ENCODE measurements at regions not wholly inside any gene's neighbourhood (a gene's known extent, or its start where the extent isn't known, plus 50 kb on each side); places are given as distances from the start of the nearest gene placed in this dataset.
"Not testable (repeated sequence)": the region's sequence is repeated elsewhere in the genome, so short reads cannot be mapped to it uniquely, and the experiment has no call there.

DNA sequence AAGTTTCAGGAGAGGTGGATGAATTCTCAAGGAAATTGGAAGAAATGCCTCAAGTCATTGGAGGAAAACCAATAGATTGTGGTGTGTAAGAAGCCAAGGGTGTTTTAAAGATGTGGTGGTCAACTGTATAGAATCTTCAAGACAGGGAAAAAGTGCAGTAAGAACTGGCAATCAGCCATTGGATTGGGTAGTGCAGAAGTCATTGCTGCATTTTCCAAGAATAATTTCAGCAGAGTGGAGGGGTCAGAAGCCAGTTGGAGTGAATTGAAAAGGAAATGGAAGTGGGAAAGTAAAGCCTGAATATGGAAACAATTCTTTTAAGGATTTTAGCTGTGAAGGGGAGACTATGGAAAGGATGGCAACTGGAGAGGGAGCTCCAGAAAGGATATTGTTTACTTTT is 128.2 kb upstream of the TMEM170B start:
- POLR2A ChIA-PET = interaction anchor here (1.4 kb wide), 1 partner anchor 10 kb away, joined by 3 read pairs; no protein-coding TSS in a partner anchor
- no peak overlapping the region for H3K4me3 Mint-ChIP-seq
- no peak for DNase-seq
- H3K4me1 Mint-ChIP-seq (ENCODE audit: low read depth) = peaks cover 36% of the 10 kb centered on the region
- ATAC-seq = no peak
- H3K27me3 Mint-ChIP-seq = peaks cover 2% of the 10 kb centered on the region
- no peaks in the 10 kb centered on the region for H3K36me3 Mint-ChIP-seq (ENCODE audit: low read depth)
- H3K9me3 Mint-ChIP-seq = no peaks in the 10 kb centered on the region
- intact Hi-C loops (cut with micrococcal nuclease) = no loop called here
- no peak overlapping the region for H3K27ac Mint-ChIP-seq
- CTCF ChIA-PET = no interaction called here
- TF ChIP-seq, protein P1, sequence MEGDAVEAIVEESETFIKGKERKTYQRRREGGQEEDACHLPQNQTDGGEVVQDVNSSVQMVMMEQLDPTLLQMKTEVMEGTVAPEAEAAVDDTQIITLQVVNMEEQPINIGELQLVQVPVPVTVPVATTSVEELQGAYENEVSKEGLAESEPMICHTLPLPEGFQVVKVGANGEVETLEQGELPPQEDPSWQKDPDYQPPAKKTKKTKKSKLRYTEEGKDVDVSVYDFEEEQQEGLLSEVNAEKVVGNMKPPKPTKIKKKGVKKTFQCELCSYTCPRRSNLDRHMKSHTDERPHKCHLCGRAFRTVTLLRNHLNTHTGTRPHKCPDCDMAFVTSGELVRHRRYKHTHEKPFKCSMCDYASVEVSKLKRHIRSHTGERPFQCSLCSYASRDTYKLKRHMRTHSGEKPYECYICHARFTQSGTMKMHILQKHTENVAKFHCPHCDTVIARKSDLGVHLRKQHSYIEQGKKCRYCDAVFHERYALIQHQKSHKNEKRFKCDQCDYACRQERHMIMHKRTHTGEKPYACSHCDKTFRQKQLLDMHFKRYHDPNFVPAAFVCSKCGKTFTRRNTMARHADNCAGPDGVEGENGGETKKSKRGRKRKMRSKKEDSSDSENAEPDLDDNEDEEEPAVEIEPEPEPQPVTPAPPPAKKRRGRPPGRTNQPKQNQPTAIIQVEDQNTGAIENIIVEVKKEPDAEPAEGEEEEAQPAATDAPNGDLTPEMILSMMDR (IDR thresholded peaks at IDR 0.05) = no peak

DNA sequence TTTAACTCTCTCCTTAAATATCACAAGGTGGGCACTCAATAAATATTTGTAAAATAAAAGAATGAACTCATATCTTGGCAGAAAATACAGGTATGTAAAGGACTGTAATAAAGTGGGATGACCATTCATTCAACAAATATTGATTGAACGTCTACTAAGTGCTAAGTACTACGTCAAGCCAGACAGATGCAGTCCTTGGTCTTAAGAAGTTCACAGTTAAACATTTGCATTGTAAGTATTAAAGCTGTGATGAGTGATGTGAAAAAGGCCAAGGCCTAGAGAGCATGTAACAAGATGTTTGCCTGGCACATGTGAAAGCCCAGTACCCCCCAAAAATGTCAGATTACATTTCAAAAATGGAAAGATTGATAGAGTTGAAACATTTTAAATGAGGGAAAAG is 130.1 kb upstream of the TMEM170B start:
- Mint-ChIP-seq H3K4me1 (ENCODE audit: low read depth) (peaks cover 23% of the 10 kb centered on the region), H3K27me3 (peaks cover 2% of the 10 kb centered on the region), H3K4me3 (no peak overlapping the region), H3K27ac (no peak overlapping the region), H3K9me3 (no peaks in the 10 kb centered on the region), H3K36me3 (ENCODE audit: low read depth) (no peaks in the 10 kb centered on the region)
- DNase-seq = no peak
- ChIA-PET POLR2A (no interaction called here), CTCF (interaction anchor here (0.6 to 1.7 kb wide), 3 partner anchors 25 to 236 kb away, joined by 3 read pairs; no protein-coding TSS in a partner anchor)
- TF ChIP-seq, protein P1 (IDR thresholded peaks at IDR 0.05) = no peak
- intact Hi-C loops (cut with micrococcal nuclease) = no loop called here
- no peak for ATAC-seq

- POLR2A ChIA-PET = no interaction called here
Observed at GRCh38 chr6:11404838-11405237, 132.7 kb upstream of the TMEM170B start.

GRCh38 chr6:11404081-11404480 is 133.5 kb upstream of the TMEM170B start:
- Mint-ChIP-seq H3K9me3 (no peaks in the 10 kb centered on the region), H3K27me3 (peaks cover 2% of the 10 kb centered on the region), H3K36me3 (ENCODE audit: low read depth) (no peaks in the 10 kb centered on the region), H3K27ac (no peak overlapping the region), H3K4me1 (ENCODE audit: low read depth) (peaks cover 3% of the 10 kb centered on the region), H3K4me3 (no peak overlapping the region)
- ChIA-PET CTCF (interaction anchor here (1.1 to 2.3 kb wide), 3 partner anchors 12 to 92 kb away, joined by 3 to 8 read pairs (median 3); no protein-coding TSS in a partner anchor), POLR2A (no interaction called here)
- intact Hi-C loops (cut with micrococcal nuclease) = no loop called here
- no peak for ATAC-seq
- TF ChIP-seq, protein P1 (IDR thresholded peaks at IDR 0.05) = no peak
- no peak for DNase-seq

More at GRCh38 chr6:11404838-11405237, 132.7 kb upstream of the TMEM170B start:
- peaks cover 2% of the 10 kb centered on the region for H3K27me3 Mint-ChIP-seq
- H3K27ac Mint-ChIP-seq = no peak overlapping the region
- TF ChIP-seq, protein P1 (IDR thresholded peaks at IDR 0.05) = no peak
- ATAC-seq (no peak), DNase-seq (no peak)
- peaks cover 7% of the 10 kb centered on the region for H3K4me1 Mint-ChIP-seq (ENCODE audit: low read depth)
- CTCF ChIA-PET = interaction anchor here (1.1 to 2.3 kb wide), 2 partner anchors 25 to 91 kb away, joined by 3 to 8 read pairs; no protein-coding TSS in a partner anchor
- no peak overlapping the region for H3K4me3 Mint-ChIP-seq
- intact Hi-C loops (cut with micrococcal nuclease) = no loop called here
- no peaks in the 10 kb centered on the region for H3K9me3 Mint-ChIP-seq
- no peaks in the 10 kb centered on the region for H3K36me3 Mint-ChIP-seq (ENCODE audit: low read depth)

DNA sequence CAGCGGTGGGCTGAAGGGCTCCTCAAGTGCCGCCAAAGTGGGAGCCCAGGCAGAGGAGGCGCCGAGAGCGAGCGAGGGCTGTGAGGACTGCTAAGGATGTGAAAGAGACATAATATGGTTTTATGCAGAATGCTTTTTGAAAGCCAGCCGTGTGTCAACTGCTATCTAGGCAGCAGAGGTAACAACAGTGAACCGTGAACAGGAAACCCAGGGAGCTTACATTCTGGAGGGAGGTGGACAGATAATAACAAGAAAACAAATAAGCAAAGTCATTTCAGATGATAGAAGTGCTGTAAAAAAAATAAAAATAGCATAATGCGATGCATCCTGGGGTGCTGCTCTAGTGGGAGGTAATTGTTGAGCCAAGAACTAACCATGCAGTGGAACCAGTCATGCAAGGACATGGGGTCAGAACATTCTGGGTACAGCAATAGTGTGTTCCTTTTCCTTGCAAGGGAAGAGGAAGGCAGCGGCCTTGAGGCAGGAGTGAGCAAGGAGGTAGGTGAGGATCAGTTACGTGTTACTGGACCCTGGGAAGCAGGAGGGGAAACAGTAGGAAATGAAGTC is 134.4 kb upstream of the TMEM170B start:
- peaks cover 2% of the 10 kb centered on the region for H3K4me1 Mint-ChIP-seq (ENCODE audit: low read depth)
- ATAC-seq (no peak), DNase-seq (no peak)
- CTCF ChIA-PET = interaction anchor here (1.5 to 2.3 kb wide), 2 partner anchors 11 to 93 kb away, joined by 3 to 8 read pairs; no protein-coding TSS in a partner anchor
- no peaks in the 10 kb centered on the region for H3K9me3 Mint-ChIP-seq
- H3K4me3 Mint-ChIP-seq = no peak overlapping the region
- peaks cover 2% of the 10 kb centered on the region for H3K27me3 Mint-ChIP-seq
- no peaks in the 10 kb centered on the region for H3K36me3 Mint-ChIP-seq (ENCODE audit: low read depth)
- no peak overlapping the region for H3K27ac Mint-ChIP-seq
- intact Hi-C loops (cut with micrococcal nuclease) = no loop called here
- POLR2A ChIA-PET = interaction anchor here (0.9 kb wide), 1 partner anchor 22 kb away, joined by 3 read pairs; no protein-coding TSS in a partner anchor
- TF ChIP-seq, protein P1 (IDR thresholded peaks at IDR 0.05) = no peak

DNA sequence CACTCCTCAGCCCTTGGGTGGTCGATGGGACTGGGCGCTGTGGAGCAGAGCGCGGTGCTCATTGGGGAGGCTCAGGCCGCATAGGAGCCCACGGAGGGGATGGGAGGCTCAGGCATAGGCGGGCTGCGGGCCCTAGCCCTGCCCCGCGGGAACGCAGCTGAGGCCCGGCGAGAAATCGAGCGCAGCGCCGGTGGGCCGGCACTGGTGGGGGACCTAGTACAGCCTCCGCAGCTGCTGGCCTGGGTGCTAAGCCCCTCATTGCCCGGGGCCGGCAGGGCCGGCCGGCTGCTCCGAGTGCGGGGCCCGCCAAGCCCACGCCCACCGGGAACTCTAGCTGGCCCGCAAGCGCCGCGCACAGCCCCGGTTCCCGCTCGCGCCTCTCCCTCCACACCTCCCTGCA is 135.0 kb upstream of the TMEM170B start:
- H3K4me1 Mint-ChIP-seq (ENCODE audit: low read depth); DNase-seq; H3K27me3 Mint-ChIP-seq; CTCF ChIA-PET; H3K4me3 Mint-ChIP-seq; intact Hi-C loops (cut with micrococcal nuclease); H3K9me3 Mint-ChIP-seq; ATAC-seq; H3K27ac Mint-ChIP-seq; H3K36me3 Mint-ChIP-seq (ENCODE audit: low read depth): not testable (repeated sequence)
- POLR2A ChIA-PET = interaction anchor here (0.9 kb wide), 1 partner anchor 21 kb away, joined by 3 read pairs; no protein-coding TSS in a partner anchor

- H3K27ac Mint-ChIP-seq; ATAC-seq; CTCF ChIA-PET; H3K36me3 Mint-ChIP-seq (ENCODE audit: low read depth); H3K27me3 Mint-ChIP-seq; H3K9me3 Mint-ChIP-seq; H3K4me3 Mint-ChIP-seq; DNase-seq; intact Hi-C loops (cut with micrococcal nuclease); H3K4me1 Mint-ChIP-seq (ENCODE audit: low read depth); POLR2A ChIA-PET: not testable (repeated sequence)
Observed at GRCh38 chr6:11401954-11402353, 135.6 kb upstream of the TMEM170B start.

All from activated CD8-positive, alpha-beta T cell treated with anti-CD3 and anti-CD28 coated beads for 36 hours (primary cell).